Femur (tissue), 1 donor: ENCODE measurements at regions not wholly inside any gene's neighbourhood (a gene's known extent, or its start where the extent isn't known, plus 50 kb on each side); places are given as distances from the start of the nearest gene placed in this dataset.

ENCODE experiments used
- DNase-seq: peaks from one replicate; pipeline ENCODE4 v3.0.0-alpha.2; 2017

- no peak for DNase-seq
These were observed 53.7 kb upstream of the SMAD1 start for GRCh38 chr4:145427991-145428390.

- DNase-seq, result no peak
These were observed 54.4 kb upstream of the SMAD1 start for GRCh38 chr4:145427221-145427620.

GRCh38 chr4:145423017-145423708 lies 58.5 kb upstream of the SMAD1 start:
- DNase-seq, result no peak

- DNase-seq, result no peak
These were observed 60.9 kb upstream of the SMAD1 start for GRCh38 chr4:145420595-145421214.

GRCh38 chr4:145418739-145419138 lies 62.9 kb upstream of the SMAD1 start:
- no peak for DNase-seq

GRCh38 chr4:145417348-145418130 lies 64.1 kb upstream of the SMAD1 start:
- no peak for DNase-seq

GRCh38 chr4:145414841-145415240 lies 66.8 kb upstream of the SMAD1 start:
- no peak for DNase-seq

GRCh38 chr4:145414226-145414625 lies 67.4 kb upstream of the SMAD1 start:
- DNase-seq, result peak; percentile 23

GRCh38 chr4:145406970-145407369 lies 74.7 kb upstream of the SMAD1 start:
- DNase-seq, result no peak

- peak; percentile 58 for DNase-seq
These were observed 76.9 kb upstream of the SMAD1 start for GRCh38 chr4:145404761-145405160.

GRCh38 chr4:145396581-145396980 lies 85.1 kb upstream of the SMAD1 start:
- no peak for DNase-seq

GRCh38 chr4:145390571-145390970 lies 91.1 kb upstream of the SMAD1 start:
- DNase-seq, result no peak

GRCh38 chr4:145389550-145389949 lies 92.1 kb upstream of the SMAD1 start:
- DNase-seq, result no peak

- DNase-seq, result no peak
These were observed 93.6 kb upstream of the SMAD1 start for GRCh38 chr4:145388043-145388442.

GRCh38 chr4:145387079-145387478 lies 94.6 kb upstream of the SMAD1 start:
- no peak for DNase-seq

- no peak for DNase-seq
These were observed 100.5 kb upstream of the SMAD1 start for GRCh38 chr4:145381163-145381562.

GRCh38 chr4:145380123-145380522 lies 101.5 kb upstream of the SMAD1 start:
- no peak for DNase-seq

- no peak for DNase-seq
These were observed 106.2 kb upstream of the SMAD1 start for GRCh38 chr4:145375416-145375815.

- peak; percentile 37 for DNase-seq
These were observed 129.1 kb upstream of the SMAD1 start for GRCh38 chr4:145352438-145353145.

- DNase-seq, result no peak
These were observed 129.7 kb upstream of the SMAD1 start for GRCh38 chr4:145351922-145352321.

GRCh38 chr4:145351162-145351561 lies 130.5 kb upstream of the SMAD1 start:
- no peak for DNase-seq

GRCh38 chr4:145348291-145348690 lies 133.4 kb upstream of the SMAD1 start:
- no peak for DNase-seq

- peak; percentile 30 for DNase-seq
These were observed 134.0 kb upstream of the SMAD1 start for GRCh38 chr4:145347684-145348083.
